Hematopoietic multipotent progenitor cell treated with erythropoietin and hydrocortisone succinate and interleukin-3 and kit ligand, for 15 days (in vitro differentiated cells): ENCODE measurements at regions not wholly inside any gene's neighbourhood (a gene's known extent, or its start where the extent isn't known, plus 50 kb on each side); places are given as distances from the start of the nearest gene placed in this dataset.

Experiments
- DNase-seq: peaks from one replicate; pipeline ENCODE4 v3.0.0-alpha.2; 2015; ENCODE audit warnings: low spot score

- DNase-seq: no peak
Observed at GRCh38 chr5:124060413-124061067, 548.6 kb downstream of the CSNK1G3 start.

- DNase-seq: no peak
Observed at GRCh38 chr5:124060011-124060410, 548.0 kb downstream of the CSNK1G3 start.

GRCh38 chr5:124059200-124059599 lies 547.2 kb downstream of the CSNK1G3 start:
- DNase-seq: no peak

GRCh38 chr5:124057724-124058231 lies 545.8 kb downstream of the CSNK1G3 start:
- no peak for DNase-seq

GRCh38 chr5:124056991-124057723 lies 545.2 kb downstream of the CSNK1G3 start:
- DNase-seq: no peak

- DNase-seq: no peak
Observed at GRCh38 chr5:124056326-124056990, 544.5 kb downstream of the CSNK1G3 start.

- DNase-seq: no peak
Observed at GRCh38 chr5:124055751-124056150, 543.8 kb downstream of the CSNK1G3 start.

- no peak for DNase-seq
Observed at GRCh38 chr5:124054564-124054963, 542.6 kb downstream of the CSNK1G3 start.

GRCh38 chr5:124053340-124053739 lies 541.4 kb downstream of the CSNK1G3 start:
- no peak for DNase-seq

- no peak for DNase-seq
Observed at GRCh38 chr5:124052201-124052600, 540.2 kb downstream of the CSNK1G3 start.

GRCh38 chr5:124050120-124050770 lies 538.3 kb downstream of the CSNK1G3 start:
- DNase-seq: no peak

GRCh38 chr5:124045412-124045811 lies 533.4 kb downstream of the CSNK1G3 start:
- no peak for DNase-seq

- no peak for DNase-seq
Observed at GRCh38 chr5:124044613-124045012, 532.6 kb downstream of the CSNK1G3 start.

- DNase-seq: no peak
Observed at GRCh38 chr5:124043456-124043855, 531.5 kb downstream of the CSNK1G3 start.

GRCh38 chr5:124040799-124041198 lies 528.8 kb downstream of the CSNK1G3 start:
- no peak for DNase-seq

GRCh38 chr5:124039410-124039809 lies 527.4 kb downstream of the CSNK1G3 start:
- DNase-seq: no peak

- DNase-seq: no peak
Observed at GRCh38 chr5:124036786-124037185, 524.8 kb downstream of the CSNK1G3 start.

GRCh38 chr5:124034963-124035362 lies 523.0 kb downstream of the CSNK1G3 start:
- no peak for DNase-seq

- DNase-seq: no peak
Observed at GRCh38 chr5:124034083-124034700, 522.2 kb downstream of the CSNK1G3 start.

- no peak for DNase-seq
Observed at GRCh38 chr5:124030043-124030491, 518.1 kb downstream of the CSNK1G3 start.

- DNase-seq: no peak
Observed at GRCh38 chr5:124027441-124027840, 515.5 kb downstream of the CSNK1G3 start.

- DNase-seq: no peak
Observed at GRCh38 chr5:124025306-124025845, 513.4 kb downstream of the CSNK1G3 start.
